ENCODE measurements at regions not wholly inside any gene's neighbourhood (a gene's known extent, or its start where the extent isn't known, plus 50 kb on each side); places are given as distances from the start of the nearest gene placed in this dataset.

DNA sequence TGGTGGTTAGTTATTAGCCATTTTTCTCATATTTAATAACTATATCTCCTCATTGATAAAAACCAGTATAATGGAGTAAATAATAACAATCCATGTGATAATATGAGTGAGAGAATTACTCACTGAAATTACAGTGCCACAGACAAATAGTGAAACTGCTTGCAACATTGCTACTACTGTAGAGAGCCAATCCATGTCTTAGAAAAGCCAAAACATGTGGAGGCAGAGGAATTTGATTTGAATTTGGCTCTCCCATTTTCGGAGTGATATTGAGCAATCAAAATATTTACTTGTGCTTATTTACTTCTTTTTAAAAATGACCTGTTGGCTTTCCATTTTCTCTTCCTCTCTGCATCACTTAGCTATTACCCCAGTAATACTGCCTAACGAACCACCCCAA, 288.3 kb upstream of the TCF4 start:
- TF ChIP-seq POLR2A (IDR thresholded peaks at IDR 0.05), result no peak
- TF ChIP-seq EP300 (IDR thresholded peaks at IDR 0.05), result no peak
- TF ChIP-seq, protein P1, sequence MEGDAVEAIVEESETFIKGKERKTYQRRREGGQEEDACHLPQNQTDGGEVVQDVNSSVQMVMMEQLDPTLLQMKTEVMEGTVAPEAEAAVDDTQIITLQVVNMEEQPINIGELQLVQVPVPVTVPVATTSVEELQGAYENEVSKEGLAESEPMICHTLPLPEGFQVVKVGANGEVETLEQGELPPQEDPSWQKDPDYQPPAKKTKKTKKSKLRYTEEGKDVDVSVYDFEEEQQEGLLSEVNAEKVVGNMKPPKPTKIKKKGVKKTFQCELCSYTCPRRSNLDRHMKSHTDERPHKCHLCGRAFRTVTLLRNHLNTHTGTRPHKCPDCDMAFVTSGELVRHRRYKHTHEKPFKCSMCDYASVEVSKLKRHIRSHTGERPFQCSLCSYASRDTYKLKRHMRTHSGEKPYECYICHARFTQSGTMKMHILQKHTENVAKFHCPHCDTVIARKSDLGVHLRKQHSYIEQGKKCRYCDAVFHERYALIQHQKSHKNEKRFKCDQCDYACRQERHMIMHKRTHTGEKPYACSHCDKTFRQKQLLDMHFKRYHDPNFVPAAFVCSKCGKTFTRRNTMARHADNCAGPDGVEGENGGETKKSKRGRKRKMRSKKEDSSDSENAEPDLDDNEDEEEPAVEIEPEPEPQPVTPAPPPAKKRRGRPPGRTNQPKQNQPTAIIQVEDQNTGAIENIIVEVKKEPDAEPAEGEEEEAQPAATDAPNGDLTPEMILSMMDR (IDR thresholded peaks at IDR 0.05), result no peak
- TF ChIP-seq POLR2AphosphoS5 (IDR thresholded peaks at IDR 0.05), result no peak
- DNase-seq, result no peak
- H3K27me3 ChIP-seq, result no peaks in the 10 kb centered on the region
- no peaks in the 10 kb centered on the region for H3K9me3 ChIP-seq
- no peaks in the 10 kb centered on the region for H3K4me1 ChIP-seq
- H3K36me3 ChIP-seq, result no peaks in the 10 kb centered on the region
- no peak overlapping the region for H3K27ac ChIP-seq
- no peak for ATAC-seq (ENCODE audit: low FRiP score in 2 of 2)
- no peak overlapping the region for H3K4me3 ChIP-seq
- 70 to 89% methylated on average over 2 of the region's 2 CpGs for WGBS, 2 donors

DNA sequence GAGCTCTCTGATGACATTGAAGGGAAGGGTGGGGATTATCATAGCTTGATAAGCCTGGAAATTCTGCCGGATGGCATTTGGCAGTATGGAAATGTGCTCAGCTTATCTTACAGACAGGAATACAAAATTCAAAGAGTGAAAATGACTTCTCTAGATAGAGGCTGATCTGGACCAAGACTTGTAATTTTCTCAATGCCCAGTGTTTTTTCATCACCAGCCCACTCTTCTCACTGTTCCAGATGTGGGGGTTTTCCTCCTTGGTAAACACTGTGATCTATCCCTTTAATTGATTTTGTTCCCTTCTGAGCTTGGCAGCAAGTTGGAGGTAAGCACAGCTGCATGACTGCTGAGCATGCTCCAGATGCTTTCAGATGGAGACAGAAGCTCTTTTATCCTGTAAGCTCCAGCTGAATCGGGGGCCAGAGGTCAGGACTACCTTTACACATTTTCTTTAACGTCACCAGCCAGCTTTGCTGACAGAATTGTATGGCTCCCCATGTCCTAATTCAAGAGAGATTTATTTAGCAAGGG, 287.4 kb upstream of the TCF4 start:
- TF ChIP-seq POLR2AphosphoS5 (IDR thresholded peaks at IDR 0.05), result no peak
- TF ChIP-seq, protein P1 (IDR thresholded peaks at IDR 0.05), result no peak
- TF ChIP-seq EP300 (IDR thresholded peaks at IDR 0.05), result no peak
- no peak for TF ChIP-seq POLR2A (IDR thresholded peaks at IDR 0.05)
- ATAC-seq (ENCODE audit: low FRiP score in 2 of 2) (no peak), DNase-seq (no peak)
- WGBS, 2 donors, result 59 to 78% methylated on average over 3 of the region's 3 CpGs
- Histone ChIP-seq H3K9me3 (no peaks in the 10 kb centered on the region), H3K36me3 (no peaks in the 10 kb centered on the region), H3K27ac (no peak overlapping the region), H3K4me3 (no peak overlapping the region), H3K4me1 (no peaks in the 10 kb centered on the region), H3K27me3 (no peaks in the 10 kb centered on the region)

DNA sequence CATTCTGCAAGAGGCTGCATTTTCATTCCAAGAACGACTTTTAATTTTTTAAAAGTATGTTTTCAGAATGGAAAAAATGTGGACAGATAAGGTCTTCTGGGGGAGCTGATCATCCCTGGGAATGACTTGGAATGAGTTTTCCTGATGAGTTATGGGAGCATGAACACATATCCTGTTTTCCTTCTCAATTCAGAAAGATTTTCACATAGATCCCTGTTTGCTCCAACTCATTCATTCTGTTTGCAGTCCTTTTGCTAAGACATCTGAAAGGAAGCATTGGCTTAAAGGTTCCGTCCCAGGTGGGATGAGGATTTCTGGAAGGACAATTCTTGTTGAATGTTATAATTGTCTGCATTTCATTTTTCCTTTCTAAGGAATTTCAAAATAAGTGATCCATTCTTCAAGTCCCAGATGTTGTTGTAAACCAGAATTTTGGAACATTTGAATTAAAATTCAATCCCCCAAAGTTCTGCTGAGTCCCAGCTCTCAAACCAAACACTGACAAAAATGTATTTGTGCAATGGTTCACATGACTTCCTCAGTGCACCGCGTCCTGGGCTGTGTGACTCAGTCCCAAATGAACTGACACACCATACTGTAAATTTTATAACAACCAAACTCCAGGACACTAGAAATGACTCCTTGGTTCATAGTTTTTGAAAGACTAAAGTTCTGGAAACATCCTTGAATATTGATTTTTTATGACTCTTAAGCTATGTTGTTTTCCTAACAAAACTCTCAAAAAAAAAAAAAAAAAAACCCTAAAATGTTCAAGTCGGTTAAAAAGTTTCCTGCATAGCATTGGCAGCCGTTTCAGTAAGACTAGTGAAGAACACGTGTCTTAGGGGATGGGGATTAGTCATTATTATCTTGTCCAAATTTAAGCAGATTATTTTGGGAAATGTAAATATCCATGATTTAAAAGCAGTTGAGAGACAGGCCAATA, 281.8 kb upstream of the TCF4 start:
- H3K4me3 ChIP-seq, result no peak overlapping the region
- ATAC-seq (ENCODE audit: low FRiP score in 2 of 2) (peak in 1 of 2 donors; percentile 83), DNase-seq (no peak)
- no peaks in the 10 kb centered on the region for H3K27me3 ChIP-seq
- no peaks in the 10 kb centered on the region for H3K4me1 ChIP-seq
- no peak for TF ChIP-seq POLR2AphosphoS5 (IDR thresholded peaks at IDR 0.05)
- TF ChIP-seq EP300 (IDR thresholded peaks at IDR 0.05), result no peak
- TF ChIP-seq, protein P1 (IDR thresholded peaks at IDR 0.05), result no peak
- no peak for TF ChIP-seq POLR2A (IDR thresholded peaks at IDR 0.05)
- WGBS, 2 donors, result 72% methylated on average over 7 of the region's 7 CpGs
- H3K27ac ChIP-seq, result no peak overlapping the region
- H3K9me3 ChIP-seq, result no peaks in the 10 kb centered on the region
- no peaks in the 10 kb centered on the region for H3K36me3 ChIP-seq

DNA sequence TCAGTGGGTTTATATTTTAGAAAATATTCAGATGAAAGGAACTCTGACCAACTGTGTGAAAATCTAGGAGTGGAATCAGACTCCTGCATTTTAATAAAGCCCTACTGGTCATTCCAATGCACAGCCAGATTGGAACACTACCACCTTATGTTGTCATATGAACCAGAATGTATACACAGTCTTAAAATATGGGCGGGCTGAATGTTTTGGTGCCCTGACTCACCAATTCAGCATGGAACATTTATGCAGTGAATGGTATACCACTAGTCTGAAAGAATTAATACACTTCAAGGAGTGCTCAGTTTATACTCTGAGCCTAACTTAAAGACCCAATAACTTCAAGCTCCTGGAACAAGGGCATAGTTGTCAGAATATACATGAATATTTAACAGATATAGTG, 280.9 kb upstream of the TCF4 start:
- no peak for TF ChIP-seq POLR2A (IDR thresholded peaks at IDR 0.05)
- no peak for TF ChIP-seq POLR2AphosphoS5 (IDR thresholded peaks at IDR 0.05)
- no peak for TF ChIP-seq EP300 (IDR thresholded peaks at IDR 0.05)
- TF ChIP-seq, protein P1 (IDR thresholded peaks at IDR 0.05), result no peak
- Histone ChIP-seq H3K4me1 (no peaks in the 10 kb centered on the region), H3K4me3 (no peak overlapping the region), H3K9me3 (no peaks in the 10 kb centered on the region), H3K36me3 (no peaks in the 10 kb centered on the region), H3K27ac (no peak overlapping the region), H3K27me3 (no peaks in the 10 kb centered on the region)
- ATAC-seq (ENCODE audit: low FRiP score in 2 of 2) (no peak), DNase-seq (no peak)
- 80 to 95% methylated on average over 1 of the region's 1 CpG for WGBS, 2 donors
